Effector memory CD4-positive, alpha-beta T cell (primary cell): ENCODE measurements at regions not wholly inside any gene's neighbourhood (a gene's known extent, or its start where the extent isn't known, plus 50 kb on each side); places are given as distances from the start of the nearest gene placed in this dataset.
"Not testable (repeated sequence)": the region's sequence is repeated elsewhere in the genome, so short reads cannot be mapped to it uniquely, and the experiment has no call there.

Experiments
- DNase-seq, 3 donors: peaks; one replicate each; pipeline ENCODE4 v3.0.0-alpha.2; 2020
- H3K27ac ChIP-seq: 2 replicates; pipeline ENCODE4 v1.7.0; 2013; ENCODE audit warnings: mild to moderate bottlenecking, low read length, moderate library complexity; ENCODE audit not compliant: insufficient read depth, poor library complexity, severe bottlenecking
- H3K27me3 ChIP-seq: replicated peaks from 2 replicates; pipeline ENCODE4 v1.7.0; 2013; ENCODE audit warnings: mild to moderate bottlenecking, low read length; ENCODE audit not compliant: insufficient read depth, control insufficient read depth, poor library complexity, severe bottlenecking
- H3K36me3 ChIP-seq: 2 replicates; pipeline ENCODE4 v1.7.0; 2013; ENCODE audit warnings: mild to moderate bottlenecking, low read length, moderate library complexity; ENCODE audit not compliant: control insufficient read depth, insufficient read depth
- H3K4me1 ChIP-seq: 2 replicates; pipeline ENCODE4 v1.7.0; 2013; ENCODE audit warnings: low read length, mild to moderate bottlenecking; ENCODE audit not compliant: control insufficient read depth, insufficient read depth, poor library complexity, severe bottlenecking
- H3K4me3 ChIP-seq: 2 replicates; pipeline ENCODE4 v1.7.0; 2013; ENCODE audit warnings: low read length, low read depth, mild to moderate bottlenecking; ENCODE audit not compliant: insufficient read depth, poor library complexity, severe bottlenecking
- H3K9me3 ChIP-seq: 2 replicates; pipeline ENCODE4 v1.7.0; 2013; ENCODE audit warnings: mild to moderate bottlenecking, low read length, moderate library complexity; ENCODE audit not compliant: control insufficient read depth

GRCh38 chrX:40933132-40933705 is 152.0 kb upstream of the USP9X start:
- peak overlapping the region; percentile 14 for H3K4me3 ChIP-seq
- H3K36me3 ChIP-seq, result no peaks in the 10 kb centered on the region
- H3K9me3 ChIP-seq, result no peaks in the 10 kb centered on the region
- H3K27ac ChIP-seq, result no peak overlapping the region
- no peaks in the 10 kb centered on the region for H3K27me3 ChIP-seq
- no peaks in the 10 kb centered on the region for H3K4me1 ChIP-seq
- DNase-seq, result no peak

- Histone ChIP-seq H3K4me1 (no peaks in the 10 kb centered on the region), H3K27ac (peak overlapping the region; percentile 11), H3K27me3 (no peaks in the 10 kb centered on the region), H3K9me3 (no peaks in the 10 kb centered on the region), H3K36me3 (no peaks in the 10 kb centered on the region), H3K4me3 (peak overlapping the region; percentile 14)
- no peak for DNase-seq
These were observed 151.4 kb upstream of the USP9X start for GRCh38 chrX:40933706-40934425.

GRCh38 chrX:40936827-40937226 is 148.4 kb upstream of the USP9X start:
- H3K27me3 ChIP-seq, result no peaks in the 10 kb centered on the region
- no peak overlapping the region for H3K4me3 ChIP-seq
- no peaks in the 10 kb centered on the region for H3K36me3 ChIP-seq
- H3K4me1 ChIP-seq, result no peaks in the 10 kb centered on the region
- H3K9me3 ChIP-seq, result no peaks in the 10 kb centered on the region
- DNase-seq, result no peak
- H3K27ac ChIP-seq, result no peak overlapping the region

- H3K27ac ChIP-seq, result no peak overlapping the region
- H3K4me3 ChIP-seq, result no peak overlapping the region
- DNase-seq, result no peak
- no peaks in the 10 kb centered on the region for H3K36me3 ChIP-seq
- H3K9me3 ChIP-seq, result no peaks in the 10 kb centered on the region
- H3K27me3 ChIP-seq, result no peaks in the 10 kb centered on the region
- H3K4me1 ChIP-seq, result no peaks in the 10 kb centered on the region
These were observed 146.8 kb upstream of the USP9X start for GRCh38 chrX:40938423-40938822.

- Histone ChIP-seq H3K4me3 (no peak overlapping the region), H3K27me3 (no peaks in the 10 kb centered on the region), H3K9me3 (no peaks in the 10 kb centered on the region), H3K27ac (no peak overlapping the region), H3K36me3 (no peaks in the 10 kb centered on the region), H3K4me1 (no peaks in the 10 kb centered on the region)
- DNase-seq, result no peak
These were observed 142.1 kb upstream of the USP9X start for GRCh38 chrX:40943093-40943641.

GRCh38 chrX:40945361-40945713 is 139.9 kb upstream of the USP9X start:
- H3K4me1 ChIP-seq, result no peaks in the 10 kb centered on the region
- H3K9me3 ChIP-seq, result no peaks in the 10 kb centered on the region
- no peak overlapping the region for H3K27ac ChIP-seq
- H3K27me3 ChIP-seq, result no peaks in the 10 kb centered on the region
- no peak for DNase-seq
- H3K4me3 ChIP-seq, result no peak overlapping the region
- no peaks in the 10 kb centered on the region for H3K36me3 ChIP-seq

- Histone ChIP-seq H3K27me3 (no peaks in the 10 kb centered on the region), H3K36me3 (no peaks in the 10 kb centered on the region), H3K4me3 (no peak overlapping the region), H3K9me3 (no peaks in the 10 kb centered on the region), H3K27ac (no peak overlapping the region), H3K4me1 (no peaks in the 10 kb centered on the region)
- DNase-seq, result no peak
These were observed 138.0 kb upstream of the USP9X start for GRCh38 chrX:40947276-40947675.

GRCh38 chrX:40949071-40949470 is 136.2 kb upstream of the USP9X start:
- no peaks in the 10 kb centered on the region for H3K4me1 ChIP-seq
- DNase-seq, result no peak
- H3K36me3 ChIP-seq, result no peaks in the 10 kb centered on the region
- no peak overlapping the region for H3K4me3 ChIP-seq
- no peaks in the 10 kb centered on the region for H3K27me3 ChIP-seq
- H3K9me3 ChIP-seq, result no peaks in the 10 kb centered on the region
- no peak overlapping the region for H3K27ac ChIP-seq

- no peaks in the 10 kb centered on the region for H3K4me1 ChIP-seq
- no peak overlapping the region for H3K27ac ChIP-seq
- H3K36me3 ChIP-seq, result no peaks in the 10 kb centered on the region
- H3K27me3 ChIP-seq, result no peaks in the 10 kb centered on the region
- H3K4me3 ChIP-seq, result no peak overlapping the region
- no peak for DNase-seq
- H3K9me3 ChIP-seq, result no peaks in the 10 kb centered on the region
These were observed 134.7 kb upstream of the USP9X start for GRCh38 chrX:40950546-40950945.

- H3K36me3 ChIP-seq, DNase-seq, H3K27ac ChIP-seq, H3K9me3 ChIP-seq, H3K4me3 ChIP-seq, H3K4me1 ChIP-seq, H3K27me3 ChIP-seq: not testable (repeated sequence)
These were observed 133.8 kb upstream of the USP9X start for GRCh38 chrX:40951407-40951806.
